ENCODE measurements at regions not wholly inside any gene's neighbourhood (a gene's known extent, or its start where the extent isn't known, plus 50 kb on each side); places are given as distances from the start of the nearest gene placed in this dataset.

DNA sequence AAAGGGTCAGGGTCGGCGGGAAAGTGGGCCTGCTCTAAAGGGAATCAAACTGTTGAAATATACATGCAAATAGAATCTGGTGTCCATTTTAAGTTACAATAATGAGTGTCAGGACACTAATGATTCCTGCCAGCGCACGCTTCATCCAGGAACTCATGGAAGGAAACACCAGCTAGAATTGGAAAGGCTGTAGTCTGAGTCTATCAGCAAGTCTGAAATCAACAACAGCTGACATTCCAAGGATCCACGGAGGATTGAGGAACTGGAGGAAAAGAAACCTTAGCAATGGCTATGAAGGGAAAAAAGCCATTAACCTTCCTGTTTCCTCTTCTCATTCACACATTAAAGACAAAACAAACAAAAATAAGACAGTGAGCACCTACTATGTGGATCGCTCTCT lies 1063.1 kb downstream of the NTRK3 start:
- TF ChIP-seq, protein P1, sequence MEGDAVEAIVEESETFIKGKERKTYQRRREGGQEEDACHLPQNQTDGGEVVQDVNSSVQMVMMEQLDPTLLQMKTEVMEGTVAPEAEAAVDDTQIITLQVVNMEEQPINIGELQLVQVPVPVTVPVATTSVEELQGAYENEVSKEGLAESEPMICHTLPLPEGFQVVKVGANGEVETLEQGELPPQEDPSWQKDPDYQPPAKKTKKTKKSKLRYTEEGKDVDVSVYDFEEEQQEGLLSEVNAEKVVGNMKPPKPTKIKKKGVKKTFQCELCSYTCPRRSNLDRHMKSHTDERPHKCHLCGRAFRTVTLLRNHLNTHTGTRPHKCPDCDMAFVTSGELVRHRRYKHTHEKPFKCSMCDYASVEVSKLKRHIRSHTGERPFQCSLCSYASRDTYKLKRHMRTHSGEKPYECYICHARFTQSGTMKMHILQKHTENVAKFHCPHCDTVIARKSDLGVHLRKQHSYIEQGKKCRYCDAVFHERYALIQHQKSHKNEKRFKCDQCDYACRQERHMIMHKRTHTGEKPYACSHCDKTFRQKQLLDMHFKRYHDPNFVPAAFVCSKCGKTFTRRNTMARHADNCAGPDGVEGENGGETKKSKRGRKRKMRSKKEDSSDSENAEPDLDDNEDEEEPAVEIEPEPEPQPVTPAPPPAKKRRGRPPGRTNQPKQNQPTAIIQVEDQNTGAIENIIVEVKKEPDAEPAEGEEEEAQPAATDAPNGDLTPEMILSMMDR (IDR thresholded peaks at IDR 0.05; ENCODE audit: low read depth, low read length): no peak
- TF ChIP-seq EZH2phosphoT487 (IDR thresholded peaks at IDR 0.05; ENCODE audit: low read depth): no peak
